ENCODE measurements at regions not wholly inside any gene's neighbourhood (a gene's known extent, or its start where the extent isn't known, plus 50 kb on each side); places are given as distances from the start of the nearest gene placed in this dataset.

DNA sequence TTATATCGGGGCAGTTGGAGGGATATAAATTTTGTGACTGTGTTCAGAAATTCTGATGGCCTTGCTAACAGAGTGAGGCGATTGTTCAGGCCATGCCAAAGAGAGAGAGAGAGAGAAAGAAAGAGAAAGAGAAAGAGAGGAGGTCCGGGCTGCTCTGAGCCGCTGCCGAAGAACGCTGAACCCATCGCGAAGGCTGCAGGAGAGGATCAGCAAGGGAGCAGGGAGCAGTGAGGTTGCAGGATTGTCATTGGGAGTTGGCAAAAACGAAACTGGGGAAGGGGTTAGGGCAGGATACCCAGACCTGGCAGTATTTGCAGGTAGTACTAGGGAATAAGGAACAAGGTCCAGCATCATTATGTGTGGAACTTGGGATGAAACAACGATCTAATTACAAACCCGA lies 537.1 kb downstream of the INSC start:
- BruUV-seq (replicated peaks): no TSS peak
- Histone ChIP-seq H3K36me3 (ENCODE audit: control insufficient read depth in 1 of 2, insufficient read depth in 2 of 2, low read length in 2 of 2) (no peaks in the 10 kb centered on the region), H3K9ac (ENCODE audit: low read length) (no peak overlapping the region), H3K27ac (ENCODE audit: low read depth, low read length) (no peak overlapping the region), H4K20me1 (ENCODE audit: insufficient read depth) (no peaks in the 10 kb centered on the region), H3K4me3 (replicated peaks in 1 of 2; ENCODE audit: low read depth in 1 of 2, low read length in 2 of 2) (no peak overlapping the region), H3K27me3 (ENCODE audit: insufficient read depth, low read length) (no peaks in the 10 kb centered on the region; the same call in 1 of the 2 replicates), H3K9me3 (ENCODE audit: control insufficient read depth in 1 of 2, insufficient read depth in 1 of 2, low read depth in 1 of 2, low read length in 2 of 2) (no peaks in the 10 kb centered on the region), H3K9me2 (ENCODE audit: insufficient read depth) (no peaks in the 10 kb centered on the region), H3K4me2 (ENCODE audit: low read length) (no peak overlapping the region), H2AFZ (ENCODE audit: low read depth, low read length, poor library complexity, severe bottlenecking) (no peak overlapping the region), H3K79me2 (ENCODE audit: insufficient read depth, low read length) (no peaks in the 10 kb centered on the region), H3K4me1 (ENCODE audit: control insufficient read depth in 1 of 2, insufficient read depth in 2 of 2, low read length in 2 of 2) (peaks cover 5 to 11% of the 10 kb centered on the region in 2 experiments; a peak in 3 of 4 replicates)
- ChIA-PET POLR2A (no interaction called here), CTCF (no interaction called here), RAD21 (ENCODE audit: low non-redundant PET in 1 of 2, low total read pairs in 2 of 2, uncharacterized antibody in 2 of 2, unreplicated experiment in 2 of 2) (no interaction called here)
- DNase-seq (ENCODE audit: low read depth, low spot score): no peak
- ATAC-seq: no peak
- TF ChIP-seq, protein P1, sequence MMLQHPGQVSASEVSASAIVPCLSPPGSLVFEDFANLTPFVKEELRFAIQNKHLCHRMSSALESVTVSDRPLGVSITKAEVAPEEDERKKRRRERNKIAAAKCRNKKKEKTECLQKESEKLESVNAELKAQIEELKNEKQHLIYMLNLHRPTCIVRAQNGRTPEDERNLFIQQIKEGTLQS (IDR thresholded peaks at IDR 0.05): no peak
- TF ChIP-seq, protein P2, sequence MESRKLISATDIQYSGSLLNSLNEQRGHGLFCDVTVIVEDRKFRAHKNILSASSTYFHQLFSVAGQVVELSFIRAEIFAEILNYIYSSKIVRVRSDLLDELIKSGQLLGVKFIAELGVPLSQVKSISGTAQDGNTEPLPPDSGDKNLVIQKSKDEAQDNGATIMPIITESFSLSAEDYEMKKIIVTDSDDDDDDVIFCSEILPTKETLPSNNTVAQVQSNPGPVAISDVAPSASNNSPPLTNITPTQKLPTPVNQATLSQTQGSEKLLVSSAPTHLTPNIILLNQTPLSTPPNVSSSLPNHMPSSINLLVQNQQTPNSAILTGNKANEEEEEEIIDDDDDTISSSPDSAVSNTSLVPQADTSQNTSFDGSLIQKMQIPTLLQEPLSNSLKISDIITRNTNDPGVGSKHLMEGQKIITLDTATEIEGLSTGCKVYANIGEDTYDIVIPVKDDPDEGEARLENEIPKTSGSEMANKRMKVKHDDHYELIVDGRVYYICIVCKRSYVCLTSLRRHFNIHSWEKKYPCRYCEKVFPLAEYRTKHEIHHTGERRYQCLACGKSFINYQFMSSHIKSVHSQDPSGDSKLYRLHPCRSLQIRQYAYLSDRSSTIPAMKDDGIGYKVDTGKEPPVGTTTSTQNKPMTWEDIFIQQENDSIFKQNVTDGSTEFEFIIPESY (IDR thresholded peaks at IDR 0.05; ENCODE audit: extremely low read depth, insufficient replicate concordance, low read length): no peak
- no peak for TF ChIP-seq SRF (IDR thresholded peaks at IDR 0.05; ENCODE audit: low read depth)
- TF ChIP-seq EZH2phosphoT487 (IDR thresholded peaks at IDR 0.05; ENCODE audit: borderline replicate concordance): no peak
- TF ChIP-seq FOSL1 (IDR thresholded peaks at IDR 0.05; ENCODE audit: low read depth): no peak
- no peak for TF ChIP-seq EZH2 (IDR thresholded peaks at IDR 0.05)
- TF ChIP-seq SIN3A (IDR thresholded peaks at IDR 0.05; ENCODE audit: low read depth): no peak
- no peak for TF ChIP-seq POLR2AphosphoS5 (IDR thresholded peaks at IDR 0.05; ENCODE audit: low read depth, low read length)
- TF ChIP-seq SP1 (IDR thresholded peaks at IDR 0.05; ENCODE audit: low read depth): no peak
- TF ChIP-seq POLR2A (IDR thresholded peaks at IDR 0.05; ENCODE audit: borderline replicate concordance, extremely low read depth, insufficient read depth, insufficient read length): no peak
- no peak for TF ChIP-seq CBX3 (IDR thresholded peaks at IDR 0.05; ENCODE audit: low read depth)
- TF ChIP-seq EGR1 (IDR thresholded peaks at IDR 0.05; ENCODE audit: low read depth): no peak
- TF ChIP-seq, protein P3, sequence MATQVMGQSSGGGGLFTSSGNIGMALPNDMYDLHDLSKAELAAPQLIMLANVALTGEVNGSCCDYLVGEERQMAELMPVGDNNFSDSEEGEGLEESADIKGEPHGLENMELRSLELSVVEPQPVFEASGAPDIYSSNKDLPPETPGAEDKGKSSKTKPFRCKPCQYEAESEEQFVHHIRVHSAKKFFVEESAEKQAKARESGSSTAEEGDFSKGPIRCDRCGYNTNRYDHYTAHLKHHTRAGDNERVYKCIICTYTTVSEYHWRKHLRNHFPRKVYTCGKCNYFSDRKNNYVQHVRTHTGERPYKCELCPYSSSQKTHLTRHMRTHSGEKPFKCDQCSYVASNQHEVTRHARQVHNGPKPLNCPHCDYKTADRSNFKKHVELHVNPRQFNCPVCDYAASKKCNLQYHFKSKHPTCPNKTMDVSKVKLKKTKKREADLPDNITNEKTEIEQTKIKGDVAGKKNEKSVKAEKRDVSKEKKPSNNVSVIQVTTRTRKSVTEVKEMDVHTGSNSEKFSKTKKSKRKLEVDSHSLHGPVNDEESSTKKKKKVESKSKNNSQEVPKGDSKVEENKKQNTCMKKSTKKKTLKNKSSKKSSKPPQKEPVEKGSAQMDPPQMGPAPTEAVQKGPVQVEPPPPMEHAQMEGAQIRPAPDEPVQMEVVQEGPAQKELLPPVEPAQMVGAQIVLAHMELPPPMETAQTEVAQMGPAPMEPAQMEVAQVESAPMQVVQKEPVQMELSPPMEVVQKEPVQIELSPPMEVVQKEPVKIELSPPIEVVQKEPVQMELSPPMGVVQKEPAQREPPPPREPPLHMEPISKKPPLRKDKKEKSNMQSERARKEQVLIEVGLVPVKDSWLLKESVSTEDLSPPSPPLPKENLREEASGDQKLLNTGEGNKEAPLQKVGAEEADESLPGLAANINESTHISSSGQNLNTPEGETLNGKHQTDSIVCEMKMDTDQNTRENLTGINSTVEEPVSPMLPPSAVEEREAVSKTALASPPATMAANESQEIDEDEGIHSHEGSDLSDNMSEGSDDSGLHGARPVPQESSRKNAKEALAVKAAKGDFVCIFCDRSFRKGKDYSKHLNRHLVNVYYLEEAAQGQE (IDR thresholded peaks at IDR 0.05; ENCODE audit: low read depth): no peak
- no peak for TF ChIP-seq YY1 (IDR thresholded peaks at IDR 0.05; ENCODE audit: extremely low read depth, insufficient replicate concordance, low read depth, low read length)
- TF ChIP-seq ELF1 (IDR thresholded peaks at IDR 0.05; ENCODE audit: borderline replicate concordance, low read depth): no peak
- no peak for TF ChIP-seq RAD21 (IDR thresholded peaks at IDR 0.05; ENCODE audit: low read depth)
- TF ChIP-seq, protein P4, sequence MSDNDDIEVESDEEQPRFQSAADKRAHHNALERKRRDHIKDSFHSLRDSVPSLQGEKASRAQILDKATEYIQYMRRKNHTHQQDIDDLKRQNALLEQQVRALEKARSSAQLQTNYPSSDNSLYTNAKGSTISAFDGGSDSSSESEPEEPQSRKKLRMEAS (IDR thresholded peaks at IDR 0.05): no peak
- intact Hi-C loops (cut with micrococcal nuclease): loop anchor here (2.0 kb wide), 1 partner anchor 961 kb away; no protein-coding TSS in a partner anchor

Data from HCT116 (cell line).